ENCODE measurements at regions not wholly inside any gene's neighbourhood (a gene's known extent, or its start where the extent isn't known, plus 50 kb on each side); places are given as distances from the start of the nearest gene placed in this dataset.

- 87% methylated on average over 1 of the region's 1 CpG for WGBS
- Histone ChIP-seq H3K9me3 (ENCODE audit: control insufficient read depth in 4 of 4, low read length in 3 of 4) (no peaks in the 10 kb centered on the region), H3K27ac (ENCODE audit: low read depth in 1 of 2, low read length in 2 of 2) (no peak overlapping the region), H3K4me1 (ENCODE audit: control insufficient read depth in 4 of 4, insufficient read depth in 4 of 4, low read length in 3 of 4) (peaks cover 2 to 9% (median 8%) of the 10 kb centered on the region in 4 donors), H3K27me3 (ENCODE audit: control insufficient read depth in 4 of 4, insufficient read depth in 4 of 4, low read length in 3 of 4) (no peaks in the 10 kb centered on the region), H3K36me3 (ENCODE audit: control insufficient read depth in 4 of 4, insufficient read depth in 3 of 4, low read depth in 1 of 4, low read length in 3 of 4) (no peaks in the 10 kb centered on the region), H3K4me3 (ENCODE audit: low read depth in 1 of 3, low read length in 3 of 3) (no peak overlapping the region), H3K9ac (ENCODE audit: low read depth in 1 of 2, low read length in 2 of 2) (no peak overlapping the region)
- DNase-seq (ENCODE audit: low spot score), result no peak
- no peak for TF ChIP-seq SP1 (IDR thresholded peaks at IDR 0.05)
- no peak for TF ChIP-seq YY1 (IDR thresholded peaks at IDR 0.05)
- TF ChIP-seq HNF4G (IDR thresholded peaks at IDR 0.05), result no peak
- no peak for TF ChIP-seq FOXA2 (IDR thresholded peaks at IDR 0.05)
- TF ChIP-seq ATF3 (IDR thresholded peaks at IDR 0.05), result no peak
- no peak for TF ChIP-seq FOXA1 (IDR thresholded peaks at IDR 0.05)
- TF ChIP-seq REST (IDR thresholded peaks at IDR 0.05), result no peak
- no peak for TF ChIP-seq MAX (IDR thresholded peaks at IDR 0.05)
- TF ChIP-seq EGR1 (IDR thresholded peaks at IDR 0.05; ENCODE audit: low read depth in 2 of 2), result no peak
- no peak for TF ChIP-seq GABPA (IDR thresholded peaks at IDR 0.05 in 1 of 2, conservative IDR thresholded peaks at IDR 0.05 in 1 of 2)
- no peak for TF ChIP-seq TAF1 (conservative IDR thresholded peaks at IDR 0.05)
- no peak for TF ChIP-seq CTCF (IDR thresholded peaks at IDR 0.05; ENCODE audit: low read depth, low read length, missing input control)
- no peak for TF ChIP-seq RAD21 (IDR thresholded peaks at IDR 0.05)
- no peak for TF ChIP-seq JUND (IDR thresholded peaks at IDR 0.05)
- TF ChIP-seq ZBTB33 (IDR thresholded peaks at IDR 0.05), result no peak
- no peak for TF ChIP-seq RXRA (IDR thresholded peaks at IDR 0.05)
- TF ChIP-seq NR2F2 (IDR thresholded peaks at IDR 0.05), result no peak
- no peak for TF ChIP-seq HNF4A (conservative IDR thresholded peaks at IDR 0.05)
Observed at GRCh38 chr12:73362666-73363065, 1090.5 kb downstream of the TRHDE start.
